HL-60 (cell line): ENCODE measurements at regions not wholly inside any gene's neighbourhood (a gene's known extent, or its start where the extent isn't known, plus 50 kb on each side); places are given as distances from the start of the nearest gene placed in this dataset.

Experiments used
- DNase-seq, 2 experiments: peaks; one replicate each; pipeline ENCODE4 v3.0.0-alpha.2; 2010 to 2020; ENCODE audit warnings: low read depth in 1 of 2, low spot score in 1 of 2
- H3K27ac ChIP-seq: fragments of 250-450 bp; sonication (Bioruptor Pico); replicated peaks from 2 replicates; pipeline ENCODE4 v1.5.1; 2020; ENCODE audit warnings: mild to moderate bottlenecking, moderate library complexity
- H3K27me3 ChIP-seq: fragments of 250-450 bp; sonication (Bioruptor Pico); 2 replicates; pipeline ENCODE4 v1.5.1; 2021; ENCODE audit warnings: mild to moderate bottlenecking, moderate library complexity; ENCODE audit not compliant: insufficient read depth, poor library complexity, severe bottlenecking
- H3K4me3 ChIP-seq: replicated peaks from 2 replicates; pipeline ENCODE4 v1.5.1; 2011; ENCODE audit warnings: mild to moderate bottlenecking, control low read depth, low read length; ENCODE audit not compliant: insufficient read depth
- GABPA ChIP-seq: IDR thresholded peaks from 2 replicates; pipeline ENCODE4 v1.6.1; 2012; ENCODE audit warnings: low read depth
- POLR2AphosphoS5 ChIP-seq: IDR thresholded peaks from 2 replicates; pipeline ENCODE4 v1.6.1; 2012; ENCODE audit warnings: low read depth
- SPI1 ChIP-seq: IDR thresholded peaks from 2 replicates; pipeline ENCODE4 v1.6.1; 2012; ENCODE audit warnings: low read depth, mild to moderate bottlenecking, borderline replicate concordance
- TF ChIP-seq, protein P1 (sequence below): IDR thresholded peaks from one replicate; pipeline ENCODE4 v1.5.1; 2011; ENCODE audit warnings: low read length, control low read depth, inconsistent platforms; ENCODE audit not compliant: insufficient read depth
- TF ChIP-seq, protein P2 (sequence below): IDR thresholded peaks from 2 replicates; pipeline ENCODE4 v1.6.1; 2012; ENCODE audit warnings: low read depth; ENCODE audit not compliant: insufficient replicate concordance

DNA sequence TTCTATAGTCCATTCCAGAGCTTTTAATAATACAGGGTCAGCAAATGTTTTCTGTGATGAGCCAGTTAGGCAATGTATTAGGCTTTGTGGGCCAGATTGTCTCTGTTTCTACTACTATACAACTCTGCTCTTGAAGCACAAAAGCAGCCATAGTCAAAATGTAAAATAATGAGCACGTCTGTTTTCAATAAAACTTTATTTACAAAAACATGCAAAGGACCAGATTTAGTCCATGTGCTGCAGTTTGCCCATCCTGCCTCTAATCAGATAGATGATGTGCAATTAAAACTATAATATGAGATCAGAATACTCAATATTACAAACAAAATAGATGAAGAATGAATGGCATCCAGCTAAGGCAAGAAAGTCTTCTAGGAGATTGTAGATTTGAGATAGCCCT, 127.8 kb upstream of the FRMPD4 start:
- Histone ChIP-seq H3K27ac (no peak overlapping the region), H3K27me3 (no peaks in the 10 kb centered on the region)
- TF ChIP-seq, protein P1, sequence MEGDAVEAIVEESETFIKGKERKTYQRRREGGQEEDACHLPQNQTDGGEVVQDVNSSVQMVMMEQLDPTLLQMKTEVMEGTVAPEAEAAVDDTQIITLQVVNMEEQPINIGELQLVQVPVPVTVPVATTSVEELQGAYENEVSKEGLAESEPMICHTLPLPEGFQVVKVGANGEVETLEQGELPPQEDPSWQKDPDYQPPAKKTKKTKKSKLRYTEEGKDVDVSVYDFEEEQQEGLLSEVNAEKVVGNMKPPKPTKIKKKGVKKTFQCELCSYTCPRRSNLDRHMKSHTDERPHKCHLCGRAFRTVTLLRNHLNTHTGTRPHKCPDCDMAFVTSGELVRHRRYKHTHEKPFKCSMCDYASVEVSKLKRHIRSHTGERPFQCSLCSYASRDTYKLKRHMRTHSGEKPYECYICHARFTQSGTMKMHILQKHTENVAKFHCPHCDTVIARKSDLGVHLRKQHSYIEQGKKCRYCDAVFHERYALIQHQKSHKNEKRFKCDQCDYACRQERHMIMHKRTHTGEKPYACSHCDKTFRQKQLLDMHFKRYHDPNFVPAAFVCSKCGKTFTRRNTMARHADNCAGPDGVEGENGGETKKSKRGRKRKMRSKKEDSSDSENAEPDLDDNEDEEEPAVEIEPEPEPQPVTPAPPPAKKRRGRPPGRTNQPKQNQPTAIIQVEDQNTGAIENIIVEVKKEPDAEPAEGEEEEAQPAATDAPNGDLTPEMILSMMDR: no peak
- TF ChIP-seq POLR2AphosphoS5: no peak
- TF ChIP-seq GABPA: no peak
- TF ChIP-seq, protein P2, sequence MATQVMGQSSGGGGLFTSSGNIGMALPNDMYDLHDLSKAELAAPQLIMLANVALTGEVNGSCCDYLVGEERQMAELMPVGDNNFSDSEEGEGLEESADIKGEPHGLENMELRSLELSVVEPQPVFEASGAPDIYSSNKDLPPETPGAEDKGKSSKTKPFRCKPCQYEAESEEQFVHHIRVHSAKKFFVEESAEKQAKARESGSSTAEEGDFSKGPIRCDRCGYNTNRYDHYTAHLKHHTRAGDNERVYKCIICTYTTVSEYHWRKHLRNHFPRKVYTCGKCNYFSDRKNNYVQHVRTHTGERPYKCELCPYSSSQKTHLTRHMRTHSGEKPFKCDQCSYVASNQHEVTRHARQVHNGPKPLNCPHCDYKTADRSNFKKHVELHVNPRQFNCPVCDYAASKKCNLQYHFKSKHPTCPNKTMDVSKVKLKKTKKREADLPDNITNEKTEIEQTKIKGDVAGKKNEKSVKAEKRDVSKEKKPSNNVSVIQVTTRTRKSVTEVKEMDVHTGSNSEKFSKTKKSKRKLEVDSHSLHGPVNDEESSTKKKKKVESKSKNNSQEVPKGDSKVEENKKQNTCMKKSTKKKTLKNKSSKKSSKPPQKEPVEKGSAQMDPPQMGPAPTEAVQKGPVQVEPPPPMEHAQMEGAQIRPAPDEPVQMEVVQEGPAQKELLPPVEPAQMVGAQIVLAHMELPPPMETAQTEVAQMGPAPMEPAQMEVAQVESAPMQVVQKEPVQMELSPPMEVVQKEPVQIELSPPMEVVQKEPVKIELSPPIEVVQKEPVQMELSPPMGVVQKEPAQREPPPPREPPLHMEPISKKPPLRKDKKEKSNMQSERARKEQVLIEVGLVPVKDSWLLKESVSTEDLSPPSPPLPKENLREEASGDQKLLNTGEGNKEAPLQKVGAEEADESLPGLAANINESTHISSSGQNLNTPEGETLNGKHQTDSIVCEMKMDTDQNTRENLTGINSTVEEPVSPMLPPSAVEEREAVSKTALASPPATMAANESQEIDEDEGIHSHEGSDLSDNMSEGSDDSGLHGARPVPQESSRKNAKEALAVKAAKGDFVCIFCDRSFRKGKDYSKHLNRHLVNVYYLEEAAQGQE: no peak
- TF ChIP-seq SPI1: no peak

GRCh38 chrX:12011075-12011474, 127.2 kb upstream of the FRMPD4 start:
- DNase-seq: no peak

More for the DNA sequence above, 127.8 kb upstream of the FRMPD4 start:
- H3K4me3 ChIP-seq: no peak overlapping the region
- DNase-seq: no peak

GRCh38 chrX:12013211-12013618, 125.1 kb upstream of the FRMPD4 start:
- Histone ChIP-seq H3K27ac (no peak overlapping the region), H3K4me3 (no peak overlapping the region), H3K27me3 (no peaks in the 10 kb centered on the region)
- TF ChIP-seq, protein P1: no peak
- TF ChIP-seq, protein P2: no peak
- TF ChIP-seq POLR2AphosphoS5 (no peak), SPI1 (no peak), GABPA (no peak)
- no peak for DNase-seq

More at GRCh38 chrX:12011075-12011474, 127.2 kb upstream of the FRMPD4 start:
- Histone ChIP-seq H3K27ac (no peak overlapping the region), H3K27me3 (no peaks in the 10 kb centered on the region), H3K4me3 (no peak overlapping the region)
- TF ChIP-seq, protein P1: no peak

- DNase-seq: no peak
- no peak for TF ChIP-seq SPI1
- TF ChIP-seq, protein P1: no peak
- TF ChIP-seq, protein P2: no peak
- TF ChIP-seq GABPA: no peak
- TF ChIP-seq POLR2AphosphoS5: no peak
- H3K27me3 ChIP-seq: no peaks in the 10 kb centered on the region
- H3K4me3 ChIP-seq: no peak overlapping the region
- no peak overlapping the region for H3K27ac ChIP-seq
These were observed 116.6 kb upstream of the FRMPD4 start for GRCh38 chrX:12021698-12022097.
